GM12892 (cell line): ENCODE measurements at regions not wholly inside any gene's neighbourhood (a gene's known extent, or its start where the extent isn't known, plus 50 kb on each side); places are given as distances from the start of the nearest gene placed in this dataset.

Source experiments
- DNase-seq: peaks from one replicate; pipeline ENCODE4 v3.0.0; 2011; ENCODE audit not compliant: insufficient read length
- FAIRE-seq: peaks from 2 replicates; lab custom pipeline; 2011; peaks lifted over from hg19 to GRCh38; lab: Jason Lieb, UNC
- POLR2A ChIP-seq: IDR thresholded peaks from 2 replicates; pipeline ENCODE4 v1.6.1; 2011; ENCODE audit warnings: low read depth, low read length, control low read depth
- POLR2AphosphoS5 ChIP-seq: IDR thresholded peaks from 2 replicates; pipeline ENCODE4 v1.6.1; 2011; ENCODE audit warnings: low read depth, low read length, control low read depth
- TAF1 ChIP-seq: IDR thresholded peaks from 2 replicates; pipeline ENCODE4 v1.6.1; 2011; ENCODE audit warnings: low read depth, mild to moderate bottlenecking, control low read depth, low read length, borderline replicate concordance

DNA sequence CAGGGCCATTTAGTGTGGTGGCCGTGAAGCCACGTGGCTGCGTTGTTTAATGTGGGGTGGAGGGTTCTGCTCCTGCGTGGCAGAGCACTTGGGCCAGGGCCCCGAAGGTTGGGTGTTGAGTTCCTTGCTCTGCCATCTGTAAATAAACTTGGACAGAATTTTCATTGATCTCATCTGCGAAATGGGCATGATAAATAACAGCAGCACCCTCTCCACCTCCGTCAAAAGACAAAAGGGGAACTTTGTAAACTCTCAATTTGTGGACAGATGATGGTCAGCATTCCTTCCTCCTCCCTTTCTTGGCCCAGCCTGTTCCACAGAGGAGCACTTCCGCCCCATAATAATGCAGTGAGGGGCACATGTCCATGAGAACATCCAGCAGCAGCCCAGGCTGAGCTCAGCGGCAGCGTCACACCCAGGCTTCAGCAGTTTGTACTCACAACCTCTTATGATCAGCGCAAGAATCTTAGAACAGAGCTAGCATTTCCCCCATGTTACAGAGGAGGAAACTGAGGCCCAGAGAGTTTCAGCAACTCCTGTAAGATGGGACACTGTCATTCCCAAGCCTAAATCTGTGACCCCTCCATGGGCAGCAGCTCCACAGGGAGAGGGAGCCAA, 874.5 kb downstream of the BRD1 start:
- TF ChIP-seq POLR2A, result no peak
- TF ChIP-seq TAF1, result no peak
- TF ChIP-seq POLR2AphosphoS5, result no peak
- FAIRE-seq, result no peak
- DNase-seq, result no peak

DNA sequence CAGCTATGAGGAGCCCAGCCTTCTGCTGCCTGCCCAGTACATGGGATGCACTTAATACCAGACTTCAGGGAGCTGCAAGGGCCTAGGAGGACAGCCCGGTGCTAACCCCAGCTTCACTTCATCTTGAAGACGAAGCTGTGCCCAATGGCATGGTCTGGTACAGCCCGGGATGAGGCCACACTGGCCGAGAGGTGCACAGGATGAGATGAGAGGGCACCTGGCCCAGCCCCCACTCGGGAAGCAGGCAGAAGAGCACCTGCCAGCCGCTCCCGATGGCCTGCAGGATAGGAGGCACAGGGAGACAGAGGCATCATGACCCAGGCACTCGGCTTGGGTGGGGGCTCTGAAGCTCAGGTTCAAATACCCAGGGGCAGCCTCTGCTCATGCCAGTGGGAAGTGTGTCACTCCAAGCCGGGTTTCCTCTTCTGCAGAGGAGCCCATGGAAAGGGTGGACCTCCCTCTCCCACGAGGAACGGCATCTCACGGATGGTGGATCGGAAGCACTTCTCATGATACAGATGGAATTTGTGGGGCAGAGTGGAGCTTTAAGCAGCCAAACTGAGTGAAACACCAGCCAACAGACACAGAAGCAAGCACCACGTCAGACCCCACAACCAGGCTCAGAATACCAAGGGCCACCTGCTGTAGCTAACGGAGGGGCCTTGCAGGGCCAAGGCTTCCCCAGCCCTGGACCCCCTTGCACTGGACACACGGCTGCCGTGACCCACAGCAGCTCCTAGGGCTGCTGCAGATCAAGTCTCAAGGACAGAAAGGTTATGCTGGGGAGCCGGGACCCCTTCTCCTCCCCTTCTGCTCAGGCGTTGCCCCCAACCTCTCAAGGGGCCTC, 875.2 kb downstream of the BRD1 start:
- TF ChIP-seq POLR2AphosphoS5 (no peak), TAF1 (no peak), POLR2A (no peak)
- DNase-seq (no peak), FAIRE-seq (no peak)

DNA sequence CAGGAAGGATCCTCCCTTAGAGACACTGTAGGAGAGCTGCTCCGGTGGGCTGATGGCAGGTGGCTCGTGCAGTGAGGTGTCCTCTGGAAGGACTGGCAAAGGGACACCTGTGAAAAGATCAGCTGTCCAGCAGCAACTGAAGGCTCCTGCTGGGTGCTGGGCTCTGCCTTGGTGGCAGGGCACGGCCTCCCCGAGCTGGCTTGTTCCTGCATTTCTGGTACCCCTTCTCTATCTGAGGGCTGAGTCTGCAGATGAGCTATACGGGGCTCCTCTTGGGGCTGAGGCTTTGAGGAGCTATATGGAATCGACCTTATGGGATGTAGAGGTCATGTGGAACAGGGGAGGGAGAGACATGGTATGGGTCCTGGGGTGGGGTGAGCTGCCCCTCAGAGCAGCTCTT, 875.8 kb downstream of the BRD1 start:
- DNase-seq, result no peak
- TF ChIP-seq POLR2AphosphoS5, result no peak
- TF ChIP-seq POLR2A, result no peak
- TF ChIP-seq TAF1, result no peak
- no peak for FAIRE-seq

GRCh38 chr22:48950151-48950915, 877.3 kb downstream of the BRD1 start:
- TF ChIP-seq POLR2AphosphoS5, result no peak
- TF ChIP-seq POLR2A, result no peak
- TF ChIP-seq TAF1, result no peak
- DNase-seq (no peak), FAIRE-seq (no peak)

DNA sequence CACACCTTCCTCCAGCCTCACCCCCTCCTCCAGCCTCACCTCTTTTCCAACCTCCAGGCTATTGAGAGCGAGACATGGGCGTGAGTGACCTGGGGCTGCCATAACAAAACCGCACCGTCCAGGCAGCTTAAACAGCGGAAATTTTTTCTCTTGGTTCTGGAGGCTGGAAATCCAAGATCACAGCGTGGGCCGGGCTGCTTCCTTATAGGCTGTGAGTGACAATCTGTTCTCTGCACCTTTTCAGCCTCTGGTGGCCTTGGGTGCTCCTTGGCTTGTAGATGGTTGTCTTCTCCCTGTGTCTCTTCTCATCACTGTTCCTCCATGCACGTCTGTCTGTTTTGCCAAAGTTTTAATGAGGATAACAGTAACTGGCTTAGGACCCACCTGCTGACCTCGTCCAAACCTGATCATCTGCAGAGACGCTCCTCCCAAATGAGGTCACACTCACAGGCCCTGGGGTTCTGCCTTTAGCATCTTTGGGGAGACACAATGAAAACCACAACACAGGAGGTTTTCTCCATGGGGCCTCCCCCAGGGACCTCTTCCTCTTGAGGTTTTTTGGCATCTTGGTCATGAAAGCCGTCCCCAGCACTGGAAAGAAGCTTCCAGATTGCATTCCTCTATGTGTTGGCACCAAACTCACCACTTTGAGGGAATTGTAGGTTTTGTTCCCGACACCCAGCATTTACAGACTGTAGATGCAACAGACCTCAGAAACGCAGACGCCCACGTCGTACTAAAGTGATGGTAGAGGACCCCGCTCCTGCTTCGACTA, 878.1 kb downstream of the BRD1 start:
- FAIRE-seq, result no peak
- no peak for TF ChIP-seq POLR2A
- no peak for TF ChIP-seq POLR2AphosphoS5
- no peak for TF ChIP-seq TAF1

GRCh38 chr22:48948575-48949170, 879.0 kb downstream of the BRD1 start:
- DNase-seq, result no peak
- no peak for TF ChIP-seq TAF1
- TF ChIP-seq POLR2AphosphoS5, result no peak
- TF ChIP-seq POLR2A, result no peak
- FAIRE-seq, result no peak

More for the DNA sequence above, 878.1 kb downstream of the BRD1 start:
- DNase-seq, result no peak

DNA sequence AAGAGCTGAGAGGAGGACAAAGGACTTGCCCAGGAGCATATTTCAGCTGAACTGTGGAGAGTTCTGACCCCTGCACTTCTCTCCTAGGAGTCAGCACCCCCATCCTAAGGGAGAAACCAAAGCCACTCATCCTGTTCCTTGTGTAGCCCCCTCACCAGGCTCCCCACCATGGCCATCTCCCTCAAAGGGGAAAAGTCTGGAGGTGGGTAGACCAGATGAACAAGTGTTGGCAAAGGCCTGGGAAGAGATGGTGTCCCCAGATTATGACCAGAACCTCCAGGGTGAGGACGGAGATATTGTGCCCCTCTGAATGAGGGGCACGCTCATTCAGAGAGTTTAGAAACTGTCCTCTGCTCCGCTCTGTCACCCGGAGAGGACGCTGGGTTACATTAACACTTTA, 880.0 kb downstream of the BRD1 start:
- DNase-seq, result no peak
- TF ChIP-seq POLR2A (no peak), TAF1 (no peak), POLR2AphosphoS5 (no peak)
- no peak for FAIRE-seq

DNA sequence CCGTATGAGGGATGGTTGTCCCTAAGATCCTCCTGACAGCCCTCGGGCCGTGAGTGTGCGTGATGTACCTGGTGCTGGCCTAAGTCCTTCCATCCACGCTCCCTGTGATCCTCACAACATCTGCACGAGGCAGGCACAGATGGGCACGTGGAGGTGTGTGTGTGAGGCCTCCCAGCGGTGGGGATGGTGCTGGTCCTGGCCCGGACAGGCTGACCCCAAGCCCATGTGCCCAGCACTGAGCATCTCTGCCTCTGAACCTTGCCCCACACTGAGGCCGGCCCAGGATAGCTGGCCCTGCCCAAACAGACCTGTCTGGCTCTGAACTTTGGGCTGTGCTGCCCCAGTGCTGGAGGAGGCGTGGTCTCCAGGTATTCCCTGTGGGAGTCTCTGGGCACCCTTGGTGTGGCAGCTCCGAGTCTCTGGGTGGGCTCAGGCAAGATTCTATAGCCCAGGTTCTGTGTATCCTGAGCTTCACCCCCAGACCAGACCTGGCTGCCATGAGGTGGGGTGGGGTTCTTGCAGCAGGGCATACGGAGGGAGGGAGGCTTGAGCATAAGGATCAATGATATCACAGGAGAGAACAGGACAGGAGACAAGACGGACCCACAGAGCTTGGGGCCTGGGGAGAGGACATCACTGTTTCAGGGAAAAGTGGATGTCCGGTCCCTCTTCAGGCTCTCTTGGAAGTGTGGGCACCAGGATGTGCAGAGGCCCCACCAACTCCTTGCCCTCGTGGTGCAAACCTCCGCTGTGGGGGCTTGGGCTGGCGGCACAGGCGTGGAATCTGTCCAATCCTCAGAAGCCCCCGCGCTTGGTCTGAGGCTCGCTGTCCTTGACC, 881.8 kb downstream of the BRD1 start:
- no peak for TF ChIP-seq POLR2A
- no peak for TF ChIP-seq TAF1
- no peak for TF ChIP-seq POLR2AphosphoS5
- DNase-seq (no peak), FAIRE-seq (no peak)

DNA sequence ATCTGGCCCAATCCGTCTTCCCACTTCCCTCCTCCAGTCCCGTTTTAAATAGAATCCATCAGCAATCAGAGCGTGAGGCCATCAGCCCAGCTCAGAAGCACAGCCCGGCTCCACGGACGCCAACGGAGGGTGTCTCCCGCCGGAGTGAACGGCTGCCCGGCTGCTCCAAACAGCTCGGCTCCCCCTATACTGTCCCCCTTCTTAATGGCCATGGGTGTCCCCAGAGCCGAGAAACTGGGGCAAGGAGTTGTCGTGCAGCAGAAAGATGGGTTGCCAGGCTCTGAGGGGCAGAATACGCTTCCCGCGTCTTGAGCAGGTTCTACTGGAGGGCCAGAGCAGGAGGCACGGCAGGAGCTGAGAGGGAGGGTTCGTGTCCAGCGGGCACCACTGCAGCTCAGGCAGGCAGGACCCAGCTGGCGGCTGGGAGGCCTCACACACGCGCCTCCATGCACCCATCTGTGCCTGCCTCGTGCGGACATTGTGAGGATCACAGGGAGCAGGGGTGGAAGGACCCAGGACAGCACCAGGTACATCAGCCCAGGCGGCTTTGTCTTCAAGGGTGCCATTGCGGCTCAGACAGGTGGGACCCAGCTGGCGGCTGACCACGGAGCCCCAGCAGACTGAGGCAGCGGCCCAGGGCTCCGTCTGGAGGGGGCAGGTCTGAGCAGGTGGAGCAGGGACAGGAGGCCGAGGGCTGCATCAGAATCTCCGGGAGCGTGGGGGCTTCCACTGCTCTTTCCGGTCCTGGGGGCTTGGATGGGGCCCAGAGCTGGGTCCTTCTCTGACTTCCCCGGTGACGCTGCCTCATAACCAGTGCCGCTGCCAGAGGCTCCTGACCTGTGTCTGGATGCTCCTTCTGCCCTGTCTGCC, 882.7 kb downstream of the BRD1 start:
- FAIRE-seq, result no peak
- TF ChIP-seq TAF1 (no peak), POLR2AphosphoS5 (no peak), POLR2A (no peak)
- no peak for DNase-seq

- no peak for TF ChIP-seq POLR2A
- no peak for TF ChIP-seq TAF1
- no peak for TF ChIP-seq POLR2AphosphoS5
- DNase-seq, result no peak
- no peak for FAIRE-seq
Measured at GRCh38 chr22:48944433-48944750, 883.3 kb downstream of the BRD1 start.
